HG03520 (cell line): ENCODE measurements at regions not wholly inside any gene's neighbourhood (a gene's known extent, or its start where the extent isn't known, plus 50 kb on each side); places are given as distances from the start of the nearest gene placed in this dataset.
"Not testable (repeated sequence)": the region's sequence is repeated elsewhere in the genome, so short reads cannot be mapped to it uniquely, and the experiment has no call there.

ENCODE experiments used
- ATAC-seq: cut with Tn5 transposase; IDR thresholded peaks from one replicate; pipeline ENCODE4 v1.9.1; 2021; ENCODE audit warnings: mild to moderate bottlenecking, moderate library complexity; ENCODE audit not compliant: unreplicated experiment

DNA sequence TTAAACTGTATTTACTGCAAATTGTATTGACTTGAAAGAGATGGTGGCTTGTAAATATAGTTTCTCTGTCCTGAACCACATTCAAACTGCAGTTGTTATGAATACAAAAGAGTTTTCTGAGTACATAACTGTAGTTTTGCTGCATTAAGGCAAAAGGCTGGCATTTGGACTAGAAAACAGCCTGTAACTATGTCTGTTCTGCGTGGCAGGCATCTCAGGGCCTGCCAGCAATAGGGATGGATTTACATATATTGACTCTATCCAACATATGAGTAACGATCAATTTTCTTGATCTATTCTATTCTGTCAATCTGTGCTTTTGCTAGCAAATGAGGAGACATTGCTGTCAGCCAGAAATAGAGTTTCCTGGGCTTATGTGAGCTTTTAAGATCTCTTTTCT lies 174.6 kb downstream of the TMEM26 start:
- ATAC-seq: no peak

- no peak for ATAC-seq
Measured at GRCh38 chr10:61272781-61273180, 180.4 kb downstream of the TMEM26 start.

DNA sequence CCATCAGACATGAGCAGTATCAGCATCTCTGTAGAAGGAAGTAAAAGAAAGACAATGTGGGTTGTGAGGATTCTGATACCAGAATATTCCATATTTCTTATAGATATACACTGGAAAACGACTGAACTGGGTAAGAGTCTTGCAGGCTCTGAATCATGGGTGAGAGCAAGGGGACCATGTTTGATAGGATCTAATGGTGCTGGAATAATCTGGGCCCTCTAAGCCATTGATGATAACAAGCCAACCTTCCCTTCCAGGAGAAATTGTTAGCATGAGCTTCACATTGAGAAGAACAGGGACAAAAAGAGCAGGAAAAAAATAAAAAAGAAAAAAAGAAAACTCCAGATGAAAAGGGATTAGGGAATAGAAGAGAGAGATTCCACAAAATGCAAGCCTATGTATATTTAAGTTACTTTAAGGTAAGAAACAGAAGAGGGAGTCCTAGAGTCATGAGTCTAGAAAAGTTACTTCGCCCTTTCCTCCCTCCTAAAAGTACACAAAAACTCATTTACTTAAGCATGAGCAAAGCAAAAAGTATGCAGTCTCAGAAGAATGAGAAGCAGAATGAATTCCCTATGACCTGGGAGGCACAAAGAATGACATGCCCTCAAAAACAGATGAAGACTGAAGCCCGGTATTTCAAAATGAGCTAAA lies 181.9 kb downstream of the TMEM26 start:
- no peak for ATAC-seq

DNA sequence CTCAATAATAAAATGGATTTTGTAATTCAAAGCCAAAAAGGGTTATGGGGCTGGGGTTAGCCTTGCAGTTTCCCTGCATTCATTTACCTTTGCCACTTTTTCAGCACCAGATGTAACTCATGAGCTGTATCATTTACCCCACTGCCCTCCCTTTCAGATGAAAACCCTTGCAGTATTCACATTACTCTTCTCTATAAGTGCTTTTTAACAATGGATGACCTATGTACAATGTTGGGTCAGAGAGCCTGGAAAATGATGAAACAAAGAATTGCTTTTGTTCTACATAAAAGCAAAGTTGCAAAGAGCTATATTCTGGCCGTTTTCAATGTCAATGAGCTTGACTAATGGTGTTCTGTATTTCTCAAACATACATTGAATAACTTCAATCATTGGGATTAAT lies 189.7 kb downstream of the TMEM26 start:
- ATAC-seq: no peak

GRCh38 chr10:61262486-61263261 lies 190.5 kb downstream of the TMEM26 start:
- no peak for ATAC-seq

DNA sequence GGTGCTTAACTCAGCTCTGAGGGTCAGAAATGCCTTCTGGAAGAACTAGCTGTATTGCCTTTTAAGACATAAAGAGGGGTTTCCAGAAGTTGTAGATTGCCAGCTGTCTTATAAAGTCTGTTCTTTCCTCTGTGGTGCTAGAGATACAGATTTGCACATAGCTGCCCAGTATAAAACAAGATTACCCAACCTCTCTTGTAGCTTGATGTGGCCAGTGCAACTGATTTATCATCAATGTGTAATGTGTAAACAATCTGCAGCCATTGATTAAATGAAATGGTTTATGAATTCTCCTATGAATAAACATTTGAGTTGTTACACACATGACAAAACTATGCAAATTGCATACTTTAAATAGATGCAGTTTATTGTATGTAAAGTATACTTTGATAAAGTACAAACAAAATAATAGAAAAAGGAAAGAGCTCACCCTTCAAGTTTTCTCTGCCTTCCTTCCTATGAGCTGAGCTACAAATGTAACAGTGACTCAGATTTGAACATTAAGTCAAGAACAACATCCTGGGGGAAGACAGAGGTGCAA lies 195.2 kb downstream of the TMEM26 start:
- no peak for ATAC-seq

DNA sequence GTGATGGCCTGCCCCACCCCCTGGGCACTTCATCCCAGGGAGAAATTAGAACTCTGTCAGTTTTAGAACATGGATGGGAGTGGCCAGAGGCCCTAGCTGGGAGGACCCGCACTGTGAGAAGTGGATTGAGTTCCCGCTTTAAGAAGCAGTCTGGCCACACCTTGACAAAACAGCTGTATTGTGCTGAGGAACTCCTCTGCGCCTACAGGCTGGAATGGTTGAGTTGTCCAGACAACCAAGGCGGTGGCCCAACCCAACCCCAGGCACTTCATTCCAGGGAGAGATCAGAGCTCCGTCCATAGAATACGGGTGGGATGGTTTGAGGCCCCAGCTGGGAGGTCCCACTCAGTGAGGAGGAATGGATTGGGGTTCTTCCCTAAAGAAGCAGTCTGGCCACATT lies 196.0 kb downstream of the TMEM26 start:
- ATAC-seq: no peak

GRCh38 chr10:61252326-61252725 lies 200.9 kb downstream of the TMEM26 start:
- ATAC-seq: not testable (repeated sequence)

GRCh38 chr10:61251089-61251488 lies 202.1 kb downstream of the TMEM26 start:
- ATAC-seq: no peak

DNA sequence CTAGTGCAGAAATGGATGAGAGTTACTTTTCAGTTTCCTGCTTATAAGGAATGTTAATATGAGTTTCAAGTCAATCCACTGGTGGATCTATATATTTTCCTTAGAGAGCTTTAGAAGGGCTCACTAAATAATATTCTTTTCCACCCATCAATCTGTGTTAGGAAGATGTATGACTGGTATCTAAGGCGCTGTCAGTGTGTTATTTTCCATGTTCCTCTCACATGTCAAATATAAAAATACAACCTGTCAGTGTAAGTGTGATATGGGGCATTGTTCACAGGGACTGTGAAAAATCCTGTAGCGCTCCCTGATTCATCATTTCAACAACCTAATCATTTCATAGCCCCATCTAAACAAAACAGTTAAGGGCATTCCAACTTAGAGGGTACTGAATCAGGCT lies 203.1 kb downstream of the TMEM26 start:
- no peak for ATAC-seq

DNA sequence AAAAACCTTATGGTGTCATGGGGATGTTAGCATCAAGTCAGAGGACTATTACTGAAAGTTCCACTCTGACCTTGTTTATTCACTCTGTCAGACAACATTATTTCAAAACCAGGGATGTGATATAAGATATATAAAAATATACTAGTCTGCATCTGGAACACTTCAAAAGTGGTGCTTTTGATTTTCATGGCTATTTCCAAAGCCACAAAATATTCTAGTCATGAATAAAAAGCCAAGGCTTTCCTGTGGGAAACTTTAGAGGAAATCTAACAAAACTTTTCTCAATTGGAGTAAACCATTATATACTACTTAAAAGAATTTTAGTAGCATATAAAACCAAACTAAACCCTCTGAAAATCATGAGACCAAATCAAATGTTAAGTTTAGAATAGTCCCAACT lies 205.2 kb downstream of the TMEM26 start:
- ATAC-seq: no peak

DNA sequence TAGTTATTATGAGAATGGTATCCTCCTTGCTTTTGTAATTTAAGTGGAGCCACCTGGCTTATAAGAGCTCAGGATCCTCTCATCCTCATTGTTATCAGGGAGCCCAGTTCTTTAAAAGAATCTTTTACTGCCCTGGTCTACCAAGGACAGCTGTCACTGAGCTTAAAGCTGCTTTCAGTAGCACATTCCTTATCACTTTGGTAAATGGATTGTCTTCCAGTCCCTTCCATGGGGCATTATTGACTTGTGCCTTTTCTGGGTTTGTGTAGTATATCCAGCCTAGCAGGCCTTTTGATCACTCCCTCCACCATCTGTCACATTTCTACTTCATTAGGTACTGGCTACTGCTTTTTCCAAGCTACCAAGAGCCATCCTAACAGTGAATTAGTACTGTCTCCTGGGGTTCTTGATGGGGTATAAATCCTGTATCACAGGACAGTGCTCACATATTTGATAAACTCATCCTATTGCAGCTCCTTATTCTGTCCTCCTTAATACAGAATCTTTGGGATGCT lies 208.9 kb downstream of the TMEM26 start:
- no peak for ATAC-seq

GRCh38 chr10:61232780-61233179 lies 220.4 kb downstream of the TMEM26 start:
- ATAC-seq: no peak

GRCh38 chr10:61225939-61226338 lies 227.2 kb downstream of the TMEM26 start:
- no peak for ATAC-seq

DNA sequence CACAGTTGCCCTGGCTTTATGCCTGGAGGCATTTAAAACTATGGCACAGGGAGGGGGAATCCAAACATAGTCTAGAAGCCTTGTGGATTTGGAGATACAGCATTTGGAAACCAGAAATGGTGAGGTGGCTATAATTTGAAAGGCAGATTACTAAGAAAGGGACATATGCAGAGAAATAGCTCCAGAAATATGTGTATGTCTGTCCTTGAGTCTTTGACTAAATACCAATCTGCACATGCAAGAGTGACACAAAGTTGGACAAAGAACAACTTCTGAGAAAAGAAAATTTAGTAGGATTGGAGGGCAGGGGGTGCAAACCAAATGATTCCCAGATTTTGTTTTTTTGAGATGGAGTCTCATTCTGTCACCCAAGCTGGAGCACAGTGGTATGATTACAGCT lies 229.6 kb downstream of the TMEM26 start:
- no peak for ATAC-seq

DNA sequence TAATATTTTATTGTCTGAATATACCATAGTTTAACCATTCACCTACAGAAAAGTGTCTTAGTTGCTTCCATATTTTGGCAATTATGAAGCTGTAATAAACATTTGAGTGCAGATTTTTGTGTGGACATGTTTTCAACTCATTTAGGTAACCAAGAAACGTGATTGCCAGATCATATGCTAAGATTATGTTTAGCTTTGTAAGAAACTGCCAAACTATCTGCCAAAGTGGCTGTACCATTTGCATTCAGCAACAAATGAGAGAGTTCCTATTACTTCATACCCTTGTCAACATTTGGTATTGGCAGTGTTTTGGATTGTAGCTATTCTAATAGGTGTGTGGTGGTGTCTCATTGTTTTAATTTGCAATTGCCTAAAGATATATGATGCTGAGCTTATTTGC lies 233.5 kb downstream of the TMEM26 start:
- ATAC-seq: no peak

DNA sequence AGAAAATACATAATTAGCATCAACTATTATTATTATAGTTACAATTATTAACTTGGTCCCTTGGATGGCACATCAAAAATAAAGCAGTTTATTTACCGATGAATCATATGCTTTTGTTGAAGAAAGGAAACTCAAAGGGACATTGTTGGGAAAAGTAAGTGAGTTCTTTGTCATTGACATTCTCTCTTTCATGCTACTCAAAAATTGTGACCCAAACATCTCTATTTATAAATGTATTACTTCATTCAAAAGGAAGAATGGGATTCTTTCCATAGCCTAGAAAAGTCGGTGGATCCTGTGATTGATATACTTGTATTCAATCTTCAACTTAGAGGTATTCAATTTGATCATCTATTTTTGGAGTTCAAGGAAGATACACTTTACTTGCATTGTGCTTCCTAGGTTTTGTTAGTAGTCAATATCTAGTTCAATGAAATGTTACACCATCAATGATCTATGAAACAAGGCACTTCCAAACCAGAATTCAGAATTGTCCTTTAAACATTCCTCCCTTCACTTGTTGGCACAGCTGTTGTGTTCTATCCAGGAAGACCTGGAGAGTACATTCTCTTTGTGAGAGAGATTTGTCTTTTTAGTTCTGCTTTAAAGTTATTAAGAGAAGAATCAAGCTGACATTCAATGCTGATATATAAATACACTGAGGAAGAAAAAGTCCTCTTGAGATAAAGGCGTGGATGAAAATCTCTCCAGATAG lies 235.2 kb downstream of the TMEM26 start:
- no peak for ATAC-seq

DNA sequence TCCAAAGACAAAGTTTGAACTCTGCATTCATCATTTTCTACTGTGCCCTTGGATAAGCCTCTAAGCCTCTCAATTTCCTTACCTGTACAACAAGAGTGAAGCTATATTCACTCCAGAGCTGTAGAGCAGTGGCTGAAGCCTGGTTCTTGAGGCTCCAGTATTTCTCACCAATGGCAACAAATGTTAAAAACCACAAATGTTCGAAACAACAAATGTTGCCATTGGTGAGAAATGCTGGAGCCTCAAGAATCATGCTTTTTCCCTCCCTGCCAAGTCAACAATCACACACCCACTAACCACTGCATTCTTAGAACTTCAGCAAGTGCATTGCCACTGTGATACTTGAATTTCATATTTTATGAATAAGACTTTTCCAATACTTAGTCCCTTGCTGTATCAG lies 237.9 kb downstream of the TMEM26 start:
- no peak for ATAC-seq

- no peak for ATAC-seq
Measured at GRCh38 chr10:61211468-61211867, 241.7 kb downstream of the TMEM26 start.

- no peak for ATAC-seq
Measured at GRCh38 chr10:61197057-61197456, 253.1 kb upstream of the RHOBTB1 start.

DNA sequence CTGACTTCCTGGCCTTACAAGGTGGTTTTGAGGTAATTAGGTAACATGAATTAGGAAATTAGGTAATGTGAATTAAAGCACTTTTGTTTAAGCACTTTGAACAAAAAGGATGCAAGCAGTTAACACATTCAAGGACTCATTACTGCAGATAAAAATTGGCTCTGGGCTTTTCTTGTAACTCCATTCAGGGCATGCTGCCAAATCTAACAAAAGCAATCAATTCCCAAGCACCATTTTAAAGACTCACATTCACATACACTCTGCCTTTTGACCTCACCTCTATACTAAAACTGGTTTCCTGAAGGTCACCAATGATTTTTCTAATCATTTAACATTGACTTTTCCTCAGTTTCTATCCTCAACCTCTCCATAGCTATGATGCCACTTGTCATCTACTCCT lies 251.2 kb upstream of the RHOBTB1 start:
- ATAC-seq: no peak
